VCaP (cell line): ENCODE measurements at regions not wholly inside any gene's neighbourhood (a gene's known extent, or its start where the extent isn't known, plus 50 kb on each side); places are given as distances from the start of the nearest gene placed in this dataset.

Experiments
- H3K27ac ChIP-seq: fragments of 450-650 bp; 2 replicates; pipeline ENCODE4 v1.5.1; 2017
- TF ChIP-seq, protein P1 (sequence below): fragments of 450-650 bp; conservative IDR thresholded peaks from 2 replicates; pipeline ENCODE4 v1.5.1; 2017; ENCODE audit warnings: mild to moderate bottlenecking, moderate library complexity

DNA sequence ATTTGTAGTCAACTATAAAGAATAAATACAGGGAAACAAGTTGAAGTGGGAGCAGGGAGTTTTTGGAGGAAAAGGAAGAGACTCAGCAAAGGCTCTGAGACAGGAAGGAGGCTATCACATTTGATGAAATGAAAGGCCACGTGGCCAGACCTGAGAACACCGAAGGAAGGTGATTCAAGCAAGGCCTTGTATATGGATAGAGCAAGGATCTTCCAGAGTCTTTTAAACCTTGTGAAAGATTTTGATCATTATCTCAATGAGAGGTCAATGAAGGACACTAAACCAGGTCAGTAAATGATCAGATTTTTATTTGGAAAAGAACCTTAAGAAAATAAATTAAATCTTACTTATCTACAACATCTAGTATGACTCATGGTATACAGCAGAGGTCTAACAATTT lies 523.5 kb downstream of the SLC16A7 start:
- TF ChIP-seq, protein P1, sequence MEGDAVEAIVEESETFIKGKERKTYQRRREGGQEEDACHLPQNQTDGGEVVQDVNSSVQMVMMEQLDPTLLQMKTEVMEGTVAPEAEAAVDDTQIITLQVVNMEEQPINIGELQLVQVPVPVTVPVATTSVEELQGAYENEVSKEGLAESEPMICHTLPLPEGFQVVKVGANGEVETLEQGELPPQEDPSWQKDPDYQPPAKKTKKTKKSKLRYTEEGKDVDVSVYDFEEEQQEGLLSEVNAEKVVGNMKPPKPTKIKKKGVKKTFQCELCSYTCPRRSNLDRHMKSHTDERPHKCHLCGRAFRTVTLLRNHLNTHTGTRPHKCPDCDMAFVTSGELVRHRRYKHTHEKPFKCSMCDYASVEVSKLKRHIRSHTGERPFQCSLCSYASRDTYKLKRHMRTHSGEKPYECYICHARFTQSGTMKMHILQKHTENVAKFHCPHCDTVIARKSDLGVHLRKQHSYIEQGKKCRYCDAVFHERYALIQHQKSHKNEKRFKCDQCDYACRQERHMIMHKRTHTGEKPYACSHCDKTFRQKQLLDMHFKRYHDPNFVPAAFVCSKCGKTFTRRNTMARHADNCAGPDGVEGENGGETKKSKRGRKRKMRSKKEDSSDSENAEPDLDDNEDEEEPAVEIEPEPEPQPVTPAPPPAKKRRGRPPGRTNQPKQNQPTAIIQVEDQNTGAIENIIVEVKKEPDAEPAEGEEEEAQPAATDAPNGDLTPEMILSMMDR, result no peak
- no peak overlapping the region for H3K27ac ChIP-seq

DNA sequence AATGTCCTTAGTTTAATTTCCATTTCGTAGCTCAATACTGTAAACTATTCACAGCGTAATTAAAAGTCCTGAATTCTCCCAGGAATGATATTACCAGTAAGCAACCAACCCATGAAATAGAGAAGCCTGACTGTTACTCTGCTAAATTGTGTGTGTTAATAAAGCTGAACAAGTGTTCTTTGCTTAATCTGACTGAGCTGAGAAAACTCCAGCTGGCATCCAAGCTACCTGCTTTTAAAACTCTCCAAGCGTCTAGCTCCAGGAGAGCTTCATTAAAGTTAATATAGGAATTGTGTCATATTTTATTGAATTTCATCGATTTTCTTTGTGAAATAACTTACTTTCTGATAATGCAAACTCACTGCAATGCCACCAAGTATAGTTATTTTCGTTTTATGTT lies 524.4 kb downstream of the SLC16A7 start:
- no peak overlapping the region for H3K27ac ChIP-seq
- TF ChIP-seq, protein P1, result no peak

DNA sequence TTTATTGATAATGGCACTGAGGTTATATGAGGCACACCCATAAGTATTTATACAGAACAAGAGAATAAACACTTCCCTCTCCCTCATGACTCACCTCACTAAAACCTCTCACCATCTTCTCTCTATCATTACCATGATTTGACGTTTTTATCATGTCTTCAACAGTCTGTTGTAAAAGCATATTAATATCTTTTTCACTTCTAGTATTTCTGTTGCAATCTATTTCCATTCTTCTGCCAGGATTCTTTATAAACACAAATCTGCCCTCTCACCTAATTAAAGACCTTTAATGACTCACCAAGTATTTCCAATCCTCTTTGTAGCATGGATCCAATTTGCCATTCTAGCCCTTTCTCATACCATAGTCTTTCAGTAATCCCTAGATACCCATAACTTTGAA lies 527.7 kb downstream of the SLC16A7 start:
- TF ChIP-seq, protein P1, result no peak

DNA sequence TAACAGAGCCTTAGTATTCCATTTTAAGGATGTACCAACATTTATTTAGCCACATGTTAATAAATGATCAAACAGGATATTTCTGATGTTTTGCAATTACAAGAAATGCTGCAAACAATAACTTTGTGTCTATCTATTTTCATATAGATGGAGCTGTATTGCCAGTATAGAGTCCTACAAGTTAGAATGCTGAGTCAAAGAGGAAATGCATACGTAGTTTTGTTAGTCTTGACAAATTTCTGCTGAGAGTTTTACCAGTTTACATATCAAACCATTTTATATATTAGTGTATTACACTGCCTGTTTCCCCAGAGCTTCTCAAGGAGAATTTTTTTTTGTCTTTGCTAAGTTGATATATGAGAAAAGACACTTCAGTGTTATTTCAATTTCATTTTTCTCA lies 541.7 kb downstream of the SLC16A7 start:
- no peak overlapping the region for H3K27ac ChIP-seq
- TF ChIP-seq, protein P1, result no peak

More for the DNA sequence above, 527.7 kb downstream of the SLC16A7 start:
- H3K27ac ChIP-seq, result no peak overlapping the region

DNA sequence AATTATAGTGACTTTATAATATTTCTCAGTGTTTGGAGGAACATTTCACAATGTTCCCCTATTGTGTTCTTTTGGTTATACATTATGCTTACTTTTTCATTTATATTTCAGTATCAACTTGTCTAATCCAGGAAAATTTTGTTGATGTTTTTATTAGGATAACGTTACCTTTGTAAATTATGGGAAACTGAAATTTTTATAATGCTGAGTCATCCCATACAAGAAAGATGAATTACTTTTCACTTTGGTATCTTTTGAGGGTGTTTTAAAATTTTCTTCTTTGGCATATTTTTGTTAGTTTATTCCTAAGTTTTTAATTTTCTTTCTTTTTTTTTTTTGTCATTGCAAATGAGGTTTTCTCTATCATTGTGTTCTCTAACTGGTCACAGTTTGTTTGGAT lies 542.7 kb downstream of the SLC16A7 start:
- no peak overlapping the region for H3K27ac ChIP-seq
- TF ChIP-seq, protein P1, result no peak

DNA sequence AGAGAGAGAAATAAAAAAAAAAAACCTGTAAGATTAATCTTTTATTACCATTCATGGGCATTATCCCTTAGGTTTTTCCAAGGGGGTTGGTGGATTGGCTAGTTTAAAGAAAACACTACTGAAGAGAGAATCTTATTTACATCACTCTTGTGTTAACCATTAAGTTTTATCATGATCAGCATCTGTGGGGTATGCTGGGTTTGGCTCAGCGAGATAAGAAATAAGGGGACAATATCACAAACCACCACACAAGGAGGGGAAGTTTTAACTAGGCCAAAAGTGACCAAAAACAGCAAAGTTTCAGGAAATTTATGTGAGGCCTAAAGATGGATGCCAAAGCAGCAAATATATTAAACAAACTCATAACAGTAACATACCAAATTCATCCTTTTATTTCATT lies 548.6 kb downstream of the SLC16A7 start:
- no peak overlapping the region for H3K27ac ChIP-seq
- TF ChIP-seq, protein P1, result no peak

DNA sequence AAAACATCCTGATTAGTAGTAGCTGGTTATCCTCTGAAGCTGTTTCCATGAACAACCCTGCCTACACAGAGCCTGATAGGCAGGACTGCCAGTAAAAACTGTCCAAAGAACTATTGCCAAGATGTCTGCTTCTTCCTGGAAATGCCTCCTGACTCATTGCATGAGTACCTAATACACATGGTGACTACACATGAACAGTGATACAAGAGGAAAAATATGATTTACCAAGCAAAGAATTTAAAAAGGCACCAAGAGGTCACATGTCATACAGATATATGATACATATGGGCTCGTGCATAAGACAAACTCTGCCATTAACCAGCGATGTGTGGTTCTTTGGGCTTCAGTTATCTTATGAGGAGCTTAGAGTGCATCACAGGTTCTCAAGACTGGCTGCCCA lies 552.3 kb downstream of the SLC16A7 start:
- H3K27ac ChIP-seq, result no peak overlapping the region
- TF ChIP-seq, protein P1, result no peak

DNA sequence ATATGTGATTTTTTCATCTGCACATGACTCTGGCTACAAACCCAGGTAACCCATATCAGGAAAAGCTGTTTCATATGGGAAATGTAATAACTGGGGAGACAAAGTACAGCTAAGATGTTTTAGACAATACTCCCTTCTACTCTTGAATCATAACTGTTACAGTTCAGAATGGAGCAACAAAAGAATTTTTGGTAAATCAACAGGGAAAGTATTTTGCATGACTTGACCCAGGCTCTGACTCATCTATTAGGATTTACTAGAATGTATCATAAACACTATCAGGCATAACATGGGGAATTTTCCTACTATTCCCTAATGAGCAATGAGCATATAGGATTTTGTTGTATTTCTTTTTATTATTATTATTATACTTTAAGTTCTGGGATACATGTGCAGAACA lies 553.0 kb downstream of the SLC16A7 start:
- no peak overlapping the region for H3K27ac ChIP-seq
- TF ChIP-seq, protein P1, result no peak
